Spleen (tissue), 7 donors: ENCODE measurements at regions not wholly inside any gene's neighbourhood (a gene's known extent, or its start where the extent isn't known, plus 50 kb on each side); places are given as distances from the start of the nearest gene placed in this dataset.

ENCODE experiments used
- POLR2A ChIP-seq, 3 donors: fragments of 450-650 bp; IDR thresholded peaks; one replicate each; pipeline ENCODE4 v1.5.1; 2017; ENCODE audit warnings: antibody characterized with exemption in 3 of 3, mild to moderate bottlenecking in 1 of 3
- TF ChIP-seq, protein P1 (sequence below), 11 experiments: fragments of 200-600 bp in 7 of 11; fragments of 450-650 bp in 4 of 11; sonication (generic) in 4 of 11; IDR thresholded peaks in 8 of 11; conservative IDR thresholded peaks in 3 of 11; 1 replicate in 7 of 11; 2 replicates in 4 of 11; pipeline versions ENCODE4 v1.4.0 to v1.8.0; 2016 to 2021; ENCODE audit warnings: antibody characterized with exemption in 11 of 11, inconsistent platforms in 4 of 11, mild to moderate bottlenecking in 1 of 11
- donor health status: DM: no; HTN: no; CAD: no; lungs with moderate emphysema.
- donor health status: DM: no; HTN: no; CAD: no.
- donor health status: DM: no; HTN: no; CAD: no.

DNA sequence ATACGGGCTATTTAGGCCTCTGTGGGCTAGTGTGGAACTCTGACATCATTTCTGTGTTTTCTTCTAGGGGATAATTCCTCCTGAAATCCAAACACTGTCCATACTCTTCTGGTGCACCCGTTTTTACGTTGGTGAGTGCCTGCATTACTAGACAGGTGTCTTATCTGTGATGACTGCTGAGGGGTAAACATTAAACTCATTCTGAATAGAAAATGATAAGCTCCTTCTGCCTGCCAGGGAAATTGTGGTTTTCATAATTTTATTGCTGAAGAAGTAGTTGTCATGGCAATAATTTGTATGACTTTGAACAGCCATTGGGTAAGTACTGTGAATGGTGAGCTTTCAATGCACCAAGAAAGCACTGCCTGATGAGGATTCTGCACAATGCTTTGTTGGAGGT lies 705.6 kb downstream of the UTRN start:
- TF ChIP-seq, protein P1, sequence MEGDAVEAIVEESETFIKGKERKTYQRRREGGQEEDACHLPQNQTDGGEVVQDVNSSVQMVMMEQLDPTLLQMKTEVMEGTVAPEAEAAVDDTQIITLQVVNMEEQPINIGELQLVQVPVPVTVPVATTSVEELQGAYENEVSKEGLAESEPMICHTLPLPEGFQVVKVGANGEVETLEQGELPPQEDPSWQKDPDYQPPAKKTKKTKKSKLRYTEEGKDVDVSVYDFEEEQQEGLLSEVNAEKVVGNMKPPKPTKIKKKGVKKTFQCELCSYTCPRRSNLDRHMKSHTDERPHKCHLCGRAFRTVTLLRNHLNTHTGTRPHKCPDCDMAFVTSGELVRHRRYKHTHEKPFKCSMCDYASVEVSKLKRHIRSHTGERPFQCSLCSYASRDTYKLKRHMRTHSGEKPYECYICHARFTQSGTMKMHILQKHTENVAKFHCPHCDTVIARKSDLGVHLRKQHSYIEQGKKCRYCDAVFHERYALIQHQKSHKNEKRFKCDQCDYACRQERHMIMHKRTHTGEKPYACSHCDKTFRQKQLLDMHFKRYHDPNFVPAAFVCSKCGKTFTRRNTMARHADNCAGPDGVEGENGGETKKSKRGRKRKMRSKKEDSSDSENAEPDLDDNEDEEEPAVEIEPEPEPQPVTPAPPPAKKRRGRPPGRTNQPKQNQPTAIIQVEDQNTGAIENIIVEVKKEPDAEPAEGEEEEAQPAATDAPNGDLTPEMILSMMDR (IDR thresholded peaks at IDR 0.05 in 8 of 11, conservative IDR thresholded peaks at IDR 0.05 in 3 of 11): no peak
- TF ChIP-seq POLR2A (IDR thresholded peaks at IDR 0.05): no peak
